ENCODE measurements at regions not wholly inside any gene's neighbourhood (a gene's known extent, or its start where the extent isn't known, plus 50 kb on each side); places are given as distances from the start of the nearest gene placed in this dataset.

- no peaks in the 10 kb centered on the region for H3K27me3 ChIP-seq (ENCODE audit: insufficient read depth, low read depth, low read length)
- no peaks in the 10 kb centered on the region for H3K9me3 ChIP-seq (ENCODE audit: low read length)
- H3K9me2 ChIP-seq (ENCODE audit: insufficient read depth, low read length) = no peaks in the 10 kb centered on the region
- H3K36me3 ChIP-seq (ENCODE audit: insufficient read depth, low read length) = no peaks in the 10 kb centered on the region
- H3K27ac ChIP-seq (ENCODE audit: low read length) = no peak overlapping the region
- TF ChIP-seq EP300 (conservative IDR thresholded peaks at IDR 0.05; ENCODE audit: poor library complexity, severe bottlenecking) = no peak
- no peak for TF ChIP-seq SMC3 (conservative IDR thresholded peaks at IDR 0.05; ENCODE audit: poor library complexity)
- no peak for TF ChIP-seq POLR2AphosphoS5 (IDR thresholded peaks at IDR 0.05)
- no peak for TF ChIP-seq TAF1 (IDR thresholded peaks at IDR 0.05; ENCODE audit: low read depth)
- no peak for TF ChIP-seq MXI1 (conservative IDR thresholded peaks at IDR 0.05; ENCODE audit: poor library complexity, severe bottlenecking)
- no peak for TF ChIP-seq CTCF (IDR thresholded peaks at IDR 0.05; ENCODE audit: poor library complexity, severe bottlenecking)
- no peak for TF ChIP-seq REST (IDR thresholded peaks at IDR 0.05; ENCODE audit: borderline replicate concordance)
- TF ChIP-seq RAD21 (conservative IDR thresholded peaks at IDR 0.05) = no peak
- H2AFZ ChIP-seq (ENCODE audit: low read depth, low read length) = no peak overlapping the region
- no peak overlapping the region for H3K4me3 ChIP-seq (ENCODE audit: low read length)
- H3K4me2 ChIP-seq (ENCODE audit: low read length) = no peak overlapping the region
- H3K79me2 ChIP-seq (replicated peaks; ENCODE audit: insufficient read depth, low read length) = no peaks in the 10 kb centered on the region
- no peaks in the 10 kb centered on the region for H4K20me1 ChIP-seq (ENCODE audit: insufficient read depth)
- H3F3A ChIP-seq (ENCODE audit: insufficient read depth, low read length, poor library complexity, severe bottlenecking) = no peaks in the 10 kb centered on the region
- no peak overlapping the region for H3K9ac ChIP-seq (ENCODE audit: low read length)
Measured at GRCh38 chr1:5667513-5668325, 324.5 kb downstream of the NPHP4 start.

- H3K9me2 ChIP-seq (ENCODE audit: insufficient read depth, low read length) = no peaks in the 10 kb centered on the region
- H3K36me3 ChIP-seq (ENCODE audit: insufficient read depth, low read length) = no peaks in the 10 kb centered on the region
- no peak overlapping the region for H2AFZ ChIP-seq (ENCODE audit: low read depth, low read length)
- H3K4me3 ChIP-seq (ENCODE audit: low read length) = no peak overlapping the region
- no peaks in the 10 kb centered on the region for H3K79me2 ChIP-seq (replicated peaks; ENCODE audit: insufficient read depth, low read length)
- H4K20me1 ChIP-seq (ENCODE audit: insufficient read depth) = no peaks in the 10 kb centered on the region
- TF ChIP-seq EP300 (conservative IDR thresholded peaks at IDR 0.05; ENCODE audit: poor library complexity, severe bottlenecking) = no peak
- no peak for TF ChIP-seq RAD21 (conservative IDR thresholded peaks at IDR 0.05)
- TF ChIP-seq POLR2AphosphoS5 (IDR thresholded peaks at IDR 0.05) = no peak
- TF ChIP-seq TAF1 (IDR thresholded peaks at IDR 0.05; ENCODE audit: low read depth) = no peak
- TF ChIP-seq EZH2 (IDR thresholded peaks at IDR 0.05; ENCODE audit: borderline replicate concordance, insufficient read depth, low read length, poor library complexity, severe bottlenecking) = no peak
- TF ChIP-seq CTCF (IDR thresholded peaks at IDR 0.05; ENCODE audit: poor library complexity, severe bottlenecking) = no peak
- TF ChIP-seq SMC3 (conservative IDR thresholded peaks at IDR 0.05; ENCODE audit: poor library complexity) = no peak
- no peak for TF ChIP-seq MXI1 (conservative IDR thresholded peaks at IDR 0.05; ENCODE audit: poor library complexity, severe bottlenecking)
- TF ChIP-seq REST (IDR thresholded peaks at IDR 0.05; ENCODE audit: borderline replicate concordance) = no peak
- no peak overlapping the region for H3K27ac ChIP-seq (ENCODE audit: low read length)
- no peaks in the 10 kb centered on the region for H3K27me3 ChIP-seq (ENCODE audit: insufficient read depth, low read depth, low read length)
- no peak overlapping the region for H3K4me2 ChIP-seq (ENCODE audit: low read length)
- no peaks in the 10 kb centered on the region for H3F3A ChIP-seq (ENCODE audit: insufficient read depth, low read length, poor library complexity, severe bottlenecking)
- no peaks in the 10 kb centered on the region for H3K9me3 ChIP-seq (ENCODE audit: low read length)
- H3K9ac ChIP-seq (ENCODE audit: low read length) = no peak overlapping the region
Measured at GRCh38 chr1:5664906-5665875, 327.0 kb downstream of the NPHP4 start.
